ENCODE measurements at regions not wholly inside any gene's neighbourhood (a gene's known extent, or its start where the extent isn't known, plus 50 kb on each side); places are given as distances from the start of the nearest gene placed in this dataset.

DNA sequence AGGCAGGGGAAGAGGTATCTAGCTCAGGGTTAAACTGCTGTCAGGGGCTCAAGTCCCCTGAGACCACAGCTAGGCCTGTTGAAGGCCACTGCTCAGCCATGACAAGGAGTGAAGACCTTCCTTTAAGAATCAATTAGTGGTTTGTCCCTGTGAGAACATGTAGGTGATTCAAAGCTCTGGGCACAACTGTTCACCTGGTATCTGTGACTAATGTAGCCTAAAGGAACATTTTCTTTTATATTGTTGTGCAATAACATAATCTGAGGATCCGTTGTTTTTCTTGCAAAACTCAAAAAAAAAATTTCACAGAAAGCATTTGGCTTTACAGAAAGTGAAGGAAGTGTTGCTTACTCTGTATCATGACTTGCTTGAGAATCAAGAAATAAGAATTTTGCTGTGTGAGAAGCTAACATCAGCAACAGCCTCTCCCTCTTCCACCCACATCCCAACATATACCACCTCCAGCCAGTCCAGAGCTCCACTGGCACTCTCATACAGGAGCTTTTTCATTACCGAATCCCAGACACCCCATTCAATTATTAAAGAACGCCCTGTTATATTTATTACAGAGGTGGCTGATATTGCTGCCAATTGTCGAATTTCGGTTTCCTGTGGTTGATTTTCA lies 807.0 kb downstream of the TLE4 start:
- intact Hi-C loops (cut with DNase I, micrococcal nuclease) = no loop called here
- H3K36me3 Mint-ChIP-seq (ENCODE audit: low read depth) = no peaks in the 10 kb centered on the region

DNA sequence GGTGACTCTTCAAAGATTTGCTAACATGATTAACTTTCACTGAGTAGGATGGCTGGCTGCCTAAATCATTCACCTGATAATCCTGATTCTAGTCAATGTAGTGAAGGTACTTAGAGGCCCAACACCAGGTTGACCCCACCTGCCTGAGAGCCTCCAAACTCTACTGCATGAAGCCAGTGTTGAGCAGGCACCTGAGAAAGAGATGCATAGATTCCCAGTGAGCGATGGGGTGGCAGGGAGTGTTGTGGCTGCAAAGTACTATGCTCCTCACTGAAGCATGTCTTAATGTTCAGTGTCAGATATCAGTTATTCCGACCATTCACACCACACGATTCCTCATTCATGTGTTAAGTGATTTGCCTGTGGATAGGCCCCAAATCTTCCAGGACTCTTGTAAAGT lies 804.4 kb downstream of the TLE4 start:
- POLR2A ChIA-PET = no interaction called here
- Histone ChIP-seq H3K4me1 (ENCODE audit: insufficient read depth, low read length) (no peaks in the 10 kb centered on the region), H3K27me3 (ENCODE audit: control insufficient read depth in 1 of 2, insufficient read depth in 2 of 2, low read length in 2 of 2) (no peaks in the 10 kb centered on the region), H3K36me3 (ENCODE audit: insufficient read depth, low read length) (no peaks in the 10 kb centered on the region), H3K4me3 (ENCODE audit: low read length) (no peak overlapping the region), H3K27ac (ENCODE audit: low read depth in 1 of 2, low read length in 2 of 2) (no peak overlapping the region), H3K9me3 (ENCODE audit: control insufficient read depth in 1 of 2, insufficient read depth in 1 of 2, low read length in 2 of 2) (peaks cover 0 to 3% of the 10 kb centered on the region in 2 experiments)
- Mint-ChIP-seq H3K27me3 (no peaks in the 10 kb centered on the region), H3K4me1 (ENCODE audit: low read depth) (no peaks in the 10 kb centered on the region), H3K9me3 (peaks cover 6% of the 10 kb centered on the region), H3K27ac (no peak overlapping the region), H3K4me3 (no peak overlapping the region), H3K36me3 (ENCODE audit: low read depth) (no peaks in the 10 kb centered on the region)
- intact Hi-C loops (cut with DNase I, micrococcal nuclease) = no loop called here
- no peak for ATAC-seq (ENCODE audit: poor library complexity)
- DNase-seq = no peak
- TF ChIP-seq, protein P1, sequence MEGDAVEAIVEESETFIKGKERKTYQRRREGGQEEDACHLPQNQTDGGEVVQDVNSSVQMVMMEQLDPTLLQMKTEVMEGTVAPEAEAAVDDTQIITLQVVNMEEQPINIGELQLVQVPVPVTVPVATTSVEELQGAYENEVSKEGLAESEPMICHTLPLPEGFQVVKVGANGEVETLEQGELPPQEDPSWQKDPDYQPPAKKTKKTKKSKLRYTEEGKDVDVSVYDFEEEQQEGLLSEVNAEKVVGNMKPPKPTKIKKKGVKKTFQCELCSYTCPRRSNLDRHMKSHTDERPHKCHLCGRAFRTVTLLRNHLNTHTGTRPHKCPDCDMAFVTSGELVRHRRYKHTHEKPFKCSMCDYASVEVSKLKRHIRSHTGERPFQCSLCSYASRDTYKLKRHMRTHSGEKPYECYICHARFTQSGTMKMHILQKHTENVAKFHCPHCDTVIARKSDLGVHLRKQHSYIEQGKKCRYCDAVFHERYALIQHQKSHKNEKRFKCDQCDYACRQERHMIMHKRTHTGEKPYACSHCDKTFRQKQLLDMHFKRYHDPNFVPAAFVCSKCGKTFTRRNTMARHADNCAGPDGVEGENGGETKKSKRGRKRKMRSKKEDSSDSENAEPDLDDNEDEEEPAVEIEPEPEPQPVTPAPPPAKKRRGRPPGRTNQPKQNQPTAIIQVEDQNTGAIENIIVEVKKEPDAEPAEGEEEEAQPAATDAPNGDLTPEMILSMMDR (IDR thresholded peaks at IDR 0.05) = no peak
- CTCF ChIA-PET = no interaction called here

More for the DNA sequence above, 807.0 kb downstream of the TLE4 start:
- ATAC-seq (ENCODE audit: poor library complexity) (no peak), DNase-seq (no peak)
- H3K9me3 ChIP-seq (ENCODE audit: control insufficient read depth in 1 of 2, insufficient read depth in 1 of 2, low read length in 2 of 2) = peaks cover 0 to 3% of the 10 kb centered on the region in 2 experiments
- POLR2A ChIA-PET = no interaction called here
- no peak overlapping the region for H3K4me3 Mint-ChIP-seq
- CTCF ChIA-PET = no interaction called here
- H3K4me1 ChIP-seq (ENCODE audit: insufficient read depth, low read length) = no peaks in the 10 kb centered on the region
- H3K9me3 Mint-ChIP-seq = peaks cover 6% of the 10 kb centered on the region
- no peaks in the 10 kb centered on the region for H3K27me3 ChIP-seq (ENCODE audit: control insufficient read depth in 1 of 2, insufficient read depth in 2 of 2, low read length in 2 of 2)
- H3K27ac Mint-ChIP-seq = no peak overlapping the region
- H3K36me3 ChIP-seq (ENCODE audit: insufficient read depth, low read length) = no peaks in the 10 kb centered on the region
- H3K4me1 Mint-ChIP-seq (ENCODE audit: low read depth) = no peaks in the 10 kb centered on the region
- H3K27ac ChIP-seq (ENCODE audit: low read depth in 1 of 2, low read length in 2 of 2) = no peak overlapping the region
- TF ChIP-seq, protein P1 (IDR thresholded peaks at IDR 0.05) = no peak
- no peaks in the 10 kb centered on the region for H3K27me3 Mint-ChIP-seq
- H3K4me3 ChIP-seq (ENCODE audit: low read length) = no peak overlapping the region

DNA sequence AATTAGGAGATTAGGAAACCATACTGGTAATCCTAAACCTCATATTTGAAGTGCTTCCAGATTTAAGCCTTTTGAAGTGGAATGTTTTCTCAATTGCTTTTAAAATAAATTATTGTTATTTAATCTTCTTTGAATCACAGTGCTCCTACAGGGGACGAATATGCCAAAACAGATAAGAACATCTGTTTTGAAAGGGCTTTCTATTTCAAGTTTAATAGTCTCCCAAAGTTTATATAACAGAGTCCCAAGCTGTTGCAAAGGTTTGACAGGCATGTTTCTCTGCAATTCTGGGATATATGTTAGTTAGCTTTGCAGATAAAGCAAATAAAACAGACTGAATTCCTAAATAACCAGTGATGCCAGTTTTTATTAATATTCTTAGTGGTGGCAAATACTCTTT lies 803.7 kb downstream of the TLE4 start:
- Mint-ChIP-seq H3K36me3 (ENCODE audit: low read depth) (no peaks in the 10 kb centered on the region), H3K4me1 (ENCODE audit: low read depth) (no peaks in the 10 kb centered on the region), H3K27ac (no peak overlapping the region), H3K9me3 (peaks cover 6% of the 10 kb centered on the region), H3K27me3 (no peaks in the 10 kb centered on the region), H3K4me3 (no peak overlapping the region)
- POLR2A ChIA-PET = no interaction called here
- H3K4me1 ChIP-seq (ENCODE audit: insufficient read depth, low read length) = no peaks in the 10 kb centered on the region
- TF ChIP-seq, protein P1 (IDR thresholded peaks at IDR 0.05) = no peak
- peaks cover 0 to 3% of the 10 kb centered on the region in 2 experiments for H3K9me3 ChIP-seq (ENCODE audit: control insufficient read depth in 1 of 2, insufficient read depth in 1 of 2, low read length in 2 of 2)
- H3K27me3 ChIP-seq (ENCODE audit: control insufficient read depth in 1 of 2, insufficient read depth in 2 of 2, low read length in 2 of 2) = no peaks in the 10 kb centered on the region
- CTCF ChIA-PET = no interaction called here
- ATAC-seq (ENCODE audit: poor library complexity) (no peak), DNase-seq (no peak)
- no peaks in the 10 kb centered on the region for H3K36me3 ChIP-seq (ENCODE audit: insufficient read depth, low read length)
- H3K27ac ChIP-seq (ENCODE audit: low read depth in 1 of 2, low read length in 2 of 2) = no peak overlapping the region
- H3K4me3 ChIP-seq (ENCODE audit: low read length) = no peak overlapping the region
- intact Hi-C loops (cut with DNase I, micrococcal nuclease) = no loop called here

Measured in CD4-positive, alpha-beta T cell (primary cell).